Right lobe of liver (tissue), 4 donors: ENCODE measurements at regions not wholly inside any gene's neighbourhood (a gene's known extent, or its start where the extent isn't known, plus 50 kb on each side); places are given as distances from the start of the nearest gene placed in this dataset.

ENCODE experiments used
- CTCF ChIP-seq, 4 donors: fragments of 200-600 bp in 3 of 4; fragments of 450-650 bp in 1 of 4; IDR thresholded peaks; one replicate each; pipeline versions ENCODE4 v1.5.1 to v1.8.0; 2016 to 2022; ENCODE audit warnings: antibody characterized with exemption in 4 of 4, mild to moderate bottlenecking in 2 of 4
- POLR2A ChIP-seq: fragments of 450-650 bp; IDR thresholded peaks from one replicate; pipeline ENCODE4 v1.6.1; 2017; ENCODE audit warnings: antibody characterized with exemption, mild to moderate bottlenecking
- donor health status: DM: no; HTN: no; CAD: no.
- donor health status: DM: no; HTN: no; CAD: no.
- donor health status: DM: no; HTN: yes; CAD: no.

- TF ChIP-seq CTCF (IDR thresholded peaks at IDR 0.05) = no peak
- TF ChIP-seq POLR2A = no peak
Observed at GRCh38 chr11:28773606-28774005, 665.4 kb downstream of the METTL15 start.
